Inflammatory macrophage treated with lipopolysaccharide for 4 hours (primary cell): ENCODE measurements at regions not wholly inside any gene's neighbourhood (a gene's known extent, or its start where the extent isn't known, plus 50 kb on each side); places are given as distances from the start of the nearest gene placed in this dataset.

Source experiments
- DNase-seq: peaks from one replicate; pipeline ENCODE4 v3.0.0-alpha.2; 2020

DNA sequence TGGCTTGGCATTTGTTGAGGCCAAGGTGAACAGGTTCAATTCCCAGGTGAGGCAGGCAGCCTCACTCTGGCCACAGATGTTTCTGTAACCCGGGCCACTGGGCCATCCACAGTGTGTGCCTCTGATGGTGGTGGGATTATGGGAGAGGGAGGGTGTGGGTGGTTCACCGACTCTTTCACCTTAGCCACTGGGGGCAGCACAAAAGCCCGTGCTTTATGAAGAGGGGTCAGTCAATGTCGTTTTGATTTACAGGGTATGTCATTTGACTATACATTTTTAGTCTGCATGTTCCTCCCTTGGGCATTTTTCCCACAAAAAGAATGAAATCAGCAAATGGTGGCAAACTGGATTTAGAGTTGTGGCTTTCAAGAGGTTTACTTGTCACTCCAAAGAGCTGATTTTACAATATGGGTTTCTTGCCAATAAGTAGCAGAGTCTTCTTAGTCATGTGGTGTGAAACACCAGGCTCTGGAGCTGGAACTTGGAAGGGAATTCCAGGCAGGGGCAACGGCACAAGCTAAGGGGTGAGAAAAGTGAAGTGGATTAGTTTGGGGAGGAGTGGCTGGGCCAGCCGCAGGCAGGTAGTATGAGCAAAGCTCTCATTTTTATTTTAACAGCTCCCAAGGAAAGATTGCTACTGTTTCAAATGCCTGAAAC, 217.8 kb upstream of the ZBED5 start:
- no peak for DNase-seq

DNA sequence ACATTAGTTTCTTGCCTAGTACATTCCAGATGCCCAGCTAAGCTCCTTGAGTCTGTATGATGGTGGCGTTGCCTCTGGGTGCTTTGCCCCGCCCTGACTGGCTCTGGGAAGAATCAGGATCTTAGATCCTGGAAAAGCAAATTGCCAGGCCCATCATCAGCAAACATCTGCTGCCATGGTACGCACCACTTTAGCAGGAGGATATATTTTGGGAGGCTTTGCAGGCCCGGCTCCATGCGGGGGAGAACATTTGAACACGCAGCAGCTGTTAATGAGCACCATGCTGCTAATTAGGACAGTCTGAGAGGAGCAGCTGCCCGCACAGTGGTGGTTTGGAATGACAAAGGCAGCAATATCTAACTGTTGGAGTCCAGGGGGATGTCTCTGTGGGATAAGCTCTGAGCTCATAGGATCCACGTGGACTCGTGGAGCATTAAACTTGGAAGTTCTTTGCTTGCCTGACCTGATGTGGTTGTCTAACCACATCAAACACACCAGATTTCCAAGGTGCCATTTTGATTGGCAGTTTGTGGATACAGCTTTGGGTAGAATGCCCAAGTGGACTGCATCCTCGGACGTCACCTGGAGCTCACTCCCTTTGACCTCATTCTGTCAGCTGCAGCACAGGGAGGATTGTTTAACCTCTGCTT, 217.0 kb upstream of the ZBED5 start:
- no peak for DNase-seq

GRCh38 chr11:11073996-11074395, 216.1 kb upstream of the ZBED5 start:
- DNase-seq: no peak

DNA sequence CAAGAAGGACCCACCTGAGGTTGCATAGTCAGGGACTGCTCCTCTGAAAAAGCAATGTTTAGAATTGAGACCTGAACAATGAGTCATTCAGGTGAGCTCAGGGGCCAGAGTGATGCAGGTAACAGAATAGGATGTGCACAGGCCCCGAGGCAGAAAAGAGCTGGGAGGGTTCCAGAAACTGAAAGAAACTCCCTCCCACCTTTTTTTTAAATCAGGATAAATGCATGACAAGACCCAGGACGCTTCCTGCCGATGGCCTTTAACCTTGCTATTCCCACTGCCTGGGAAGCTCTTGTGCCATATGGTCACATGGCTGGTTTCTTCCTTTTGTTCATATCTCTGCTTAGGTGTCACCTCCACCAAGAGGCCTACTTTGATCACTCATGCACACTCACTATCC, 214.2 kb upstream of the ZBED5 start:
- no peak for DNase-seq

DNA sequence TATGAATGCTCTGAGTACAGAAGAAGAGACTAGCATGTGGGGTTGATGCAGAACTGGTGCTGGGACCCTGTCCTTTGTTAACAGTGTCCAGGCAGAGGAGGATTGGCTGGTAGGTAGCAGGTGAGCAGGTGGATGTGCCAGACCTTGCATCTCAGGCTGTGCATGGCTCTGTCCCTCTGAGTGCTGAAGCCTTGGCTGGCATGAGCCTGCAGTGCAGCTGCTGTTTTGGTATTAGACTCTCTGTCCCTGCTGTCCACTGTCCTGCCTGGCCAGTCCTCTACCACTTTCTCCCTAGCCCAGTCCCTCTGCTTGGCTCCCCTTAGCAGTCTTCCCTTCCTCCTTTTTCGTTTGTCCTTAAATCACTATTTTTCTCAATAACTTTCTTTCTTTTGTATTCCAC, 213.6 kb upstream of the ZBED5 start:
- no peak for DNase-seq

- no peak for DNase-seq
Observed at GRCh38 chr11:11070976-11071375, 213.1 kb upstream of the ZBED5 start.

DNA sequence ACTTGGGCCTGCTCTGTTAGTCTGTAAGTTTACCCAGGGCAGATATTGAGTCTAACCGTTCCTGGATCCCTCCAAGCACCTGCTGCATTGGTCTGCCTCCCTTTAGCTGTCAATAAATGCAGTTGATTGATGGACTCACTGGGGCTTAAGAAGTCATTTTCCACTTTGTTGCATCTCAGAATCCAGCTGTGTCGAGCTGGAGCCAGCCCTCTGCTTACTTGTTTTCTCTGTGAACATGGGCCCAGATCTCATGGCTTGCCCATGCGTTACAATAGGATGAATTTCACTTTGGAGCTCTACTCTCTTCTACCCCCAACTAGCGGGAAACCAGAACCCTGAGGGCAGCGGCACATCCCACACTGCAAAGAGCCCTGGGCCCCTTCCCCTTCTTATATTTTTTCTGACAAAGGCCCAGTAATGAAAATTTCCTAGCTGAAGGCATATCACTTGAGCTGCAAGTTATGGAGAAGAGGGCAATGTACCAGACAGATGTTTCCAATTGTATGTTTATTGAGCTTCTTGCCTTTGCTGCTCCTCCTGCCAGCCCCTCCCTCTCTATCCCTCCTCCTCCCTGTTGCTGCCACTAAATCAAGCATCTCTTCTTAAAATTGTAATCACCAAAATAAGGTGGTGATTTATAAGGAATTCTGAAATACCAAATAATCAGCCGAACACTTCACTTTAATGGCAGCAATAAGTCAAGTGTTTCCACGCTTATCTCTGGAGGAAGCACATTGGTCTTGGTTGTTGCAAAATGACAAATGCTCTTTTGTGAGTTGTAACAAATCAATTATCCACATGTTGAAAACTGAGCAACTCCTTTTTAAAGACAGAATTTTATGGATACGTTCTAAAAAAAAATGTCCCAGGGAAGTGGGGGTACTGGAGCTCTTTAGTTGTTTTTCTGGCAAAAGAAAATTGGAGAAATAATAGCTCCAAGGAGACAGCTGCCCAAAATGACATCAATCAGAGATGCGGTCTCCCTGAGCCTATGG, 212.3 kb upstream of the ZBED5 start:
- no peak for DNase-seq

DNA sequence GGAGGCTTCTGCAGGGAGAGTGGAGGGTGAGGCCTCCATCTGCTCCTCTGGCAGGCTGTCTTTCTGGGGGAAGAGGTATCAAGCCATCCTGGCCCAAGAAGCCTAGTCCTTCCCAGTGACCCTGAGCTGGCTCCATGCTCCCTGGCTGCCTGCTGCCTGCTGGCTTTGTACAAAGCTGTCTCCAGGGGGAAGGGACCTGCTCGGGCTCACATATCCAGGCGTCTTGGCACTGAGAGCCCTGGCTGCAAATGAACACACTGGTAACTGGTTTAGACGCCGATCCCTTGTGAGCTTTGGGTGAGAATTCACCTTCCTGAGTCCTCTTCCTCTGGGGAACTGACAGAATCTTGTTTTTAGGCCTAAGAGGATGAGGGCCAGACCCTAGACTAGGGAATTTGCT, 210.3 kb upstream of the ZBED5 start:
- DNase-seq: no peak

- no peak for DNase-seq
Observed at GRCh38 chr11:11065396-11065795, 207.5 kb upstream of the ZBED5 start.

- DNase-seq: no peak
Observed at GRCh38 chr11:11057472-11057854, 199.6 kb upstream of the ZBED5 start.

- no peak for DNase-seq
Observed at GRCh38 chr11:11056749-11057471, 199.1 kb upstream of the ZBED5 start.

DNA sequence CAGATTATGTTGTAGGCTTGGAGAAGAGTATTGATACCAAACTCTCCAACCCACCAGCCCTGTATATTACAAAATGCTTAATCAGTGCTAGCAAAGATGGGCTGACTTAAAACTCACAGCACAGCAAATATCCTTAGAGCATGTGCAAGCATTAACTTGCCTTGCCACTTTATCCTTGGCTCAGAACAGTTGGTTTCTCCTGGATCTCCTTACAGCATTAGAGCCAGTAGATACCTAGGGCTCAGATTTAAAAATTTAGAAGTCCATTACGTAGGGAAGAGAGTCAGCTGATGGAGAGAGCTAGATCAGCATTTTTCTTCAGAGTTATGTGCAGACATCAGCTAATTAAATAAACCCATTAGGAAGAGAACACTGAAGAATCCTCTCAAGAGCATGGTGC, 198.5 kb upstream of the ZBED5 start:
- no peak for DNase-seq

DNA sequence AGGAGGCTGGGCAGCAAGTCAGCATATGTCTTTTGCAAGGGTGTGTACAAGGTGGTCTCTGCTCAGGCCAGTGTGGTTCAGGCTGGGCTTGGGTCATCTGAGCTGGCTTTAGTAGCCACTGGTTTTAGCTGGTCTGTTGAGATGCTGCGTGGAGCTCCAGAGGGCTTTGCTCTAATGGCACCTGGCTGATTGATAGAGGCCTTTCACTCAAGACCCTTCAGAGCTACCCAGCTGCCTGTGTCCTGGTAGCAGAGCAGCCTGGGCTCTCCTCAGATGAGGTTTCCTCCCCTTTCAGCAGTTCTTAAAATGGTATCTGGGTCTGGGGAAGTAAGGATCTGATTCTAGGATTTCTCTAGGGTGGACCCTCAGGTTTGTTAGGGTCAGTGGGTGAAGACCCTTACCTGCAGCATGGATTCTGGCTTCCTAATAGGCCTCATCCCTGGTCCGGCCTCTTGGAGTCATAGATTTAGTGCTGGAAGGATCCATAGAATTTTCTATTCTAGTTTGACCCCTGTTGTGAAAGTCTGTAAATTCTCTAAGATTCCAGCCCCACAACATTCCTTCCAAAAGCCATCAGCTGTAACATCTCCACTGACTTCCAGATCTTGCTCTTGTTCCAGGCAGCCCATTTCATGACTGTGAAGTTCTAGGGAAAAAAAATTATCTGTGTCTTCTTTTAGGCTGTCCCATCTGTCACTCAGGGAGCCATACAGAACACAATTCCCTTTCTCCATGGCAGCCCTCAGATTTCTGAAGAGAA, 190.2 kb upstream of the ZBED5 start:
- no peak for DNase-seq

GRCh38 chr11:11046781-11047180, 188.9 kb upstream of the ZBED5 start:
- DNase-seq: no peak

DNA sequence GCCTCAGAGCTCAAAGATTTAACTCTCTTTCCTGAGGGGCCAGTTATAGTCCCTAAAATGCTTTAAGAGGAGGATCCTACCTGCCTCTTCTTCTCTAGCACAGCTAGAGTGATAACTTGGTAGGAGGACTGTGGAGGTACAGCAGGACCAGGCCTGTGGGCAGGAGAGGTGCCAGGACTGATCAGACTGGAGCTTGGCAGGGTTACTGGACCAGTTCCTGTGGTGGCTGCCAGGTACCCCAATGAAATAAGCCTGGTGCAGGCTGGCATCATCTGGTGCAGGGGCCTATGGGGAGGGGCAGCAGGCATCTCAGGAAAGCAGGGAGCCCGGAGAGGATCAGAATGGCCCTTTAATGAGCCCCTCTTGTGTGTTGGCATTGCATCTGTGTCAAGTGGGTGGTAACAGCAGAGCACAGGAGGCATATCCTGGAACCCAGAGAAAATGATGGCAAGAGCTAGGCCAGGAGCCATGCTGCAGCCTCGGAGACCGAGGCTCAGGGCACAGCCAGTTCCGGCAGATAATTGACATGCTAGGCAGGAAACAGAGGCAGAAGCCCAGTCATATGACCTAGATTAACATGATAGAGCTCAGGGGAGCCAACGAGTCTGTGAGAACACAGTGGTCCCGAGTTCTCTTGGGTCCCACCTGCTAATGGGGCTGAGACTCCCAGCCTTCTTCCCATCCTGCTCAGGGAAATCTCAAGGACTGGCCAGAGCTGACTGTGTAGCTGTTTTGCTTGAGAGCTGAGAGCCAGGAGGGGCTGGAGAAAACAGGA, 187.5 kb upstream of the ZBED5 start:
- DNase-seq: no peak

DNA sequence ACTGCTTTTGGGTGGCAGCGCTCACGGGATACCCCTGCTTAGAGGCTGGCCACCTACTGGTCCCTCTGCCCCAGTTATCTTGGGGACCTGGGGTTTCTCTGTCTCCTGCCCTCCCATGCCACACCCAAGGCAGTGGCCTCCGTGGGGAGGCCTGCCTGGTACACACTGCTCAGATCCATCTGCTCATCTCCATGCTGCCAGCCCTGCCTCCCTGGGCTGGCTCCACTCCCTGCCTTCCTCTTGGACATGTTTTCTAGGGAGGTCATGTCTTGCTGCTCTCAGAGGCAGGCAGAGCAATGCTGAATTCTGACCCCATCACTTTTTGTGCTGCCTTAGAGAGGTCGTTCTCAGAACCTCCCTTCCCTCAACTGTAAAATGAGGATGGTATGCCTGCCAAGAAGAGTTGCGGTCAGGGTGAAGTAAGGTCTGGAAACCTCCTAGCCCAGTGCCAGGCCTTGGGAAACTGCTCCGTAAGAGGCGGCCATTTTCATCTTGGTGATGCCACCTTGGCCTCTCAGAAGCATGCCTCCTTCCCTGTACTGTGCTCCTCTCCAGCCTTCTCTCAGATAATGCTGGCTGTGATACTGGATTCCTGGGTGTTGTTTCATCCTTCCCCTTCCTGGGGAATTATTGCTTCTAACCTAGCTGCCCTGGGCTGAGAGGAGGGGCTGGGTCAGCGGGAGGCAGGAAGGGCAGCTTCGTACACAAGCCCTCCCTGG, 186.4 kb upstream of the ZBED5 start:
- no peak for DNase-seq

DNA sequence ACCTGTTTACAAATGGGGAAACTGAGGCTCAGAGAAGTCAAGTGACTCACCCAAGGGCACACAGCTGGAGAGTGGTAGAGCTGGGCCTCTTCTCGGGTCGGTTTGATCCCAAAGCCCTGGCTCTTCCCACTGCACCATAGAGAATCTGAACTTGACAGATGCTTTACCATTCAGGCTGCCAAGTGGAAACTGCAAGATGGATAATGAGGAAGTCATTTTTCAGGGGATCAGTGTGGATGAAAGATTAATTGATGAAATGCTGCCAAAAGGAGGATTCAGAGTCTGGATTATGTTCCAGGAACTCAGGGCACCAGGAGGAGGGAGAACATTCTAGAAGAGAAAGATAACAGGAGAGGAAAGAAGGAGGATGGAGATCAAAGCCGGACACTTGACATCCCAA, 185.9 kb upstream of the ZBED5 start:
- no peak for DNase-seq

GRCh38 chr11:11039208-11039965, 181.5 kb upstream of the ZBED5 start:
- no peak for DNase-seq

- DNase-seq: no peak
Observed at GRCh38 chr11:11038782-11039181, 180.9 kb upstream of the ZBED5 start.

DNA sequence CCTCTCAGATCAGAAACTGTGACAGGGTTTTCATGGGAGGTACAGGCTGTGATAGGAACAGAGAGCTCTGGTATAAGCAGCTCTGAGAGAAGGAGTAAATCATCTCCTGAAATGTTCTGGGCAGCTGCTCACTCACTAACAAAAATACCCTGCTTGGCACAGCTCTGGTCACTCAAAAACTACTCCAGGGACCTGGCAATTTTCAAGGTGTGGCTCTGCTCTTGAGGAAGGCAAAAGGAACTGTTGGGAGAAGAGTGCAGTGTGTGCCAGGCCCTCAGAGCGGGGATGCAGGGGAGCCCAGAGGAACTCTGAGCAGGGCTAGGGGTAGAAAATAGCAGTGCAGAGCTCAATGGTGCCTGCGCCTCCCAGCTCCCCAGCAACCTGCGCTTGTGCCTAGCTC, 180.5 kb upstream of the ZBED5 start:
- no peak for DNase-seq
